ENCODE measurements at regions not wholly inside any gene's neighbourhood (a gene's known extent, or its start where the extent isn't known, plus 50 kb on each side); places are given as distances from the start of the nearest gene placed in this dataset.

- TF ChIP-seq POLR2A (IDR thresholded peaks at IDR 0.05) (no peak), CTCF (IDR thresholded peaks at IDR 0.05) (no peak), POLR2AphosphoS5 (IDR thresholded peaks at IDR 0.05) (no peak)
Observed at GRCh38 chr2:78023356-78023755, 501.2 kb upstream of the LRRTM4 start.
